ENCODE measurements at regions not wholly inside any gene's neighbourhood (a gene's known extent, or its start where the extent isn't known, plus 50 kb on each side); places are given as distances from the start of the nearest gene placed in this dataset.

DNA sequence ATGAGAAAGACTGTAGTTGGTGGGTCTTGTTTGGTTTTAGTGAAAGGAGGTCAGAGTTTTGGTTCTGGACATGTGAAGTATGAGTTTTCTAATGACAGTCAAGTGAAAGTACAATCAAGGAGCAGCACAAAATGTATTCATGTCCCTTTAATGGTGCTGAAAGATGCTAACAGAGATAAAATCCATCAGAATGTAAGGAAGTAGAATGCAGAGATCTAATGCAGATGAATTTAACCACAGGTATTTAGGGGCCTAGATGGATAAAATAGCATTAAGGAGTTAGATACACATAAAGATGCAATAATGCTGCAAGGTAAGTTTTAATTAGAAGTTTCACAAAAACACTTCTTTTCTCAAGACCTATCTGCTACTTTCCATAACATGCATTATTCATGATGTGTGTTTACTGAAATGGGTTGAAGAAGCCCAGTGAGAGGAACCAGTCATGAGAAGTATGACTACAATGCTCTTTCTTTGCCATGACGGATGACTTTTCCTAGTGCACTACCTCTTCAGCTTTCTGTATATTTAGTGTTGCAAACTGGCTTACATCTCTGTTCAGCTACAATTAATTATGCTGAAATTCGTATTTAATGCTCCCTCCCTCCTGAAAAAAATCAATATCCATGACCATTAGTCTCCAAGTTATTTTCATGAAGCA lies 222.9 kb upstream of the HTR2A start:
- Histone ChIP-seq H3K27me3 (ENCODE audit: insufficient read depth, low read length) (no peaks in the 10 kb centered on the region), H3K4ac (ENCODE audit: low read depth, low read length) (no peak overlapping the region), H2AK5ac (ENCODE audit: insufficient read length, low read length) (no peak overlapping the region), H3K4me1 (ENCODE audit: insufficient read depth, low read length) (no peaks in the 10 kb centered on the region; the same call in 1 of the 2 replicates), H3K4me2 (ENCODE audit: insufficient read depth, insufficient read length, low read length) (no peak overlapping the region), H3T11ph (ENCODE audit: low read length) (no peak overlapping the region), H2BK12ac (ENCODE audit: insufficient read length, low read depth, low read length) (no peak overlapping the region), H2BK5ac (ENCODE audit: insufficient read length, low read length) (no peak overlapping the region), H3K27ac (ENCODE audit: insufficient read length, low read depth, low read length) (no peak overlapping the region), H3K79me1 (ENCODE audit: insufficient read depth, low read depth, low read length, poor library complexity, severe bottlenecking) (no peaks in the 10 kb centered on the region), H3K18ac (ENCODE audit: insufficient read length, low read depth, low read length) (no peak overlapping the region), H4K91ac (ENCODE audit: insufficient read length, low read depth, low read length) (no peak overlapping the region), H3K9ac (ENCODE audit: extremely low read depth, insufficient read length, low read length) (no peak overlapping the region), H3K56ac (ENCODE audit: insufficient read length, low read depth, low read length) (no peak overlapping the region), H2AFZ (ENCODE audit: low read length) (no peak overlapping the region), H3K9me3 (ENCODE audit: control insufficient read depth, low read depth, low read length) (no peaks in the 10 kb centered on the region), H3K79me2 (ENCODE audit: insufficient read depth, low read length) (no peaks in the 10 kb centered on the region), H3K23ac (ENCODE audit: insufficient read length, low read depth, low read length) (no peak overlapping the region), H2BK20ac (ENCODE audit: low read depth, low read length, poor library complexity, severe bottlenecking) (no peak overlapping the region), H4K8ac (replicated peaks; ENCODE audit: insufficient read length, low read depth, low read length) (no peak overlapping the region), H3K23me2 (ENCODE audit: insufficient read length, low read depth, low read length, poor library complexity, severe bottlenecking) (no peaks in the 10 kb centered on the region), H2BK120ac (ENCODE audit: low read depth, low read length, poor library complexity, severe bottlenecking) (no peak overlapping the region), H3K14ac (ENCODE audit: insufficient read depth, low read length) (no peak overlapping the region), H4K5ac (ENCODE audit: insufficient read length, low read depth, low read length) (no peak overlapping the region), H2BK15ac (ENCODE audit: low read depth, low read length) (no peak overlapping the region), H4K20me1 (ENCODE audit: control insufficient read depth, insufficient read depth, insufficient read length) (no peaks in the 10 kb centered on the region)
- Mint-ChIP-seq H3K27me3 (ENCODE audit: low read depth) (no peaks in the 10 kb centered on the region), H3K36me3 (ENCODE audit: insufficient read depth in 1 of 3, low read depth in 3 of 3) (no peaks in the 10 kb centered on the region; a peak in 1 of 7 replicates), H3K27ac (no peak overlapping the region), H3K9me3 (no peaks in the 10 kb centered on the region), H3K4me1 (peaks cover 29 to 40% of the 10 kb centered on the region in 2 experiments), H3K4me3 (no peak overlapping the region)
- WGBS (ENCODE audit: extremely low coverage, insufficient read length, low lambda C conversion rate): no CpG with 5 or more reads among the region's 2 CpGs
- no peak for DNase-seq
- TF ChIP-seq, protein P1, sequence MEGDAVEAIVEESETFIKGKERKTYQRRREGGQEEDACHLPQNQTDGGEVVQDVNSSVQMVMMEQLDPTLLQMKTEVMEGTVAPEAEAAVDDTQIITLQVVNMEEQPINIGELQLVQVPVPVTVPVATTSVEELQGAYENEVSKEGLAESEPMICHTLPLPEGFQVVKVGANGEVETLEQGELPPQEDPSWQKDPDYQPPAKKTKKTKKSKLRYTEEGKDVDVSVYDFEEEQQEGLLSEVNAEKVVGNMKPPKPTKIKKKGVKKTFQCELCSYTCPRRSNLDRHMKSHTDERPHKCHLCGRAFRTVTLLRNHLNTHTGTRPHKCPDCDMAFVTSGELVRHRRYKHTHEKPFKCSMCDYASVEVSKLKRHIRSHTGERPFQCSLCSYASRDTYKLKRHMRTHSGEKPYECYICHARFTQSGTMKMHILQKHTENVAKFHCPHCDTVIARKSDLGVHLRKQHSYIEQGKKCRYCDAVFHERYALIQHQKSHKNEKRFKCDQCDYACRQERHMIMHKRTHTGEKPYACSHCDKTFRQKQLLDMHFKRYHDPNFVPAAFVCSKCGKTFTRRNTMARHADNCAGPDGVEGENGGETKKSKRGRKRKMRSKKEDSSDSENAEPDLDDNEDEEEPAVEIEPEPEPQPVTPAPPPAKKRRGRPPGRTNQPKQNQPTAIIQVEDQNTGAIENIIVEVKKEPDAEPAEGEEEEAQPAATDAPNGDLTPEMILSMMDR (conservative IDR thresholded peaks at IDR 0.05): no peak

All from H9 (cell line).